OCI-LY3 (cell line): ENCODE measurements at regions not wholly inside any gene's neighbourhood (a gene's known extent, or its start where the extent isn't known, plus 50 kb on each side); places are given as distances from the start of the nearest gene placed in this dataset.
A peak's percentile ranks its signal among the peaks of the same experiment; 100 is the strongest.

ENCODE experiments used
- H2AFZ ChIP-seq: fragments of 200-600, 300-600 bp; shearing (Covaris generic); 2 replicates; pipeline ENCODE4 v1.6.0; 2014; ENCODE audit warnings: antibody characterized with exemption, low read depth, low read length
- H3K27ac ChIP-seq: fragments of 200-600, 300-600 bp; sonication (generic); 2 replicates; pipeline ENCODE4 v1.5.1; 2014; ENCODE audit warnings: mild to moderate bottlenecking, low read length, moderate library complexity, mixed read lengths
- H3K27me3 ChIP-seq: fragments of 200-600, 300-600 bp; sonication (generic); 2 replicates; pipeline ENCODE4 v1.6.1; 2014; ENCODE audit warnings: low read depth, low read length, mixed read lengths
- H3K36me3 ChIP-seq: fragments of 200-600, 300-600 bp; sonication (generic); replicated peaks from 2 replicates; pipeline ENCODE3; 2014; ENCODE audit warnings: low read depth, low read length, mixed read lengths
- H3K4me1 ChIP-seq: fragments of 300-600, 200-600 bp; sonication (generic); 2 replicates; pipeline ENCODE4 v1.6.1; 2014; ENCODE audit warnings: low read length, mixed read lengths
- H3K4me2 ChIP-seq: fragments of 200-600, 300-600 bp; sonication (generic); 2 replicates; pipeline ENCODE4 v1.6.1; 2014; ENCODE audit warnings: low read length, mixed read lengths
- H3K4me3 ChIP-seq: fragments of 300-600, 200-600 bp; sonication (generic); 2 replicates; pipeline ENCODE4 v1.5.1; 2014; ENCODE audit warnings: antibody characterized with exemption, mild to moderate bottlenecking, low read length, moderate library complexity
- H3K79me2 ChIP-seq: fragments of 300-600, 200-600 bp; shearing (Covaris generic); 2 replicates; pipeline ENCODE4 v1.6.1; 2014; ENCODE audit warnings: mild to moderate bottlenecking, low read length, mixed read lengths
- H3K9ac ChIP-seq: fragments of 300-600, 200-600 bp; shearing (Covaris generic); 2 replicates; pipeline ENCODE4 v1.6.0; 2014; ENCODE audit warnings: mild to moderate bottlenecking, low read length, moderate library complexity
- H3K9me3 ChIP-seq: fragments of 200-600, 300-600 bp; shearing (Covaris generic); 2 replicates; pipeline ENCODE4 v1.6.1; 2014; ENCODE audit warnings: low read length, mixed read lengths; ENCODE audit not compliant: insufficient read depth
- H4K20me1 ChIP-seq: fragments of 200-600, 300-600 bp; sonication (generic); 2 replicates; pipeline ENCODE4 v1.6.1; 2016; ENCODE audit warnings: low read length, mixed read lengths; ENCODE audit not compliant: insufficient read depth
- EZH2phosphoT487 ChIP-seq: fragments of 200-600 bp; shearing (Covaris generic); IDR thresholded peaks from 2 replicates; pipeline ENCODE4 v1.6.1; 2018; ENCODE audit warnings: antibody characterized with exemption, mixed run types, low read depth
- TF ChIP-seq, protein P1 (sequence below): fragments of 200-600, 300-600 bp; sonication (generic); IDR thresholded peaks from 2 replicates; pipeline ENCODE4 v1.5.1; 2014; ENCODE audit warnings: antibody characterized with exemption, low read length, low read depth

DNA sequence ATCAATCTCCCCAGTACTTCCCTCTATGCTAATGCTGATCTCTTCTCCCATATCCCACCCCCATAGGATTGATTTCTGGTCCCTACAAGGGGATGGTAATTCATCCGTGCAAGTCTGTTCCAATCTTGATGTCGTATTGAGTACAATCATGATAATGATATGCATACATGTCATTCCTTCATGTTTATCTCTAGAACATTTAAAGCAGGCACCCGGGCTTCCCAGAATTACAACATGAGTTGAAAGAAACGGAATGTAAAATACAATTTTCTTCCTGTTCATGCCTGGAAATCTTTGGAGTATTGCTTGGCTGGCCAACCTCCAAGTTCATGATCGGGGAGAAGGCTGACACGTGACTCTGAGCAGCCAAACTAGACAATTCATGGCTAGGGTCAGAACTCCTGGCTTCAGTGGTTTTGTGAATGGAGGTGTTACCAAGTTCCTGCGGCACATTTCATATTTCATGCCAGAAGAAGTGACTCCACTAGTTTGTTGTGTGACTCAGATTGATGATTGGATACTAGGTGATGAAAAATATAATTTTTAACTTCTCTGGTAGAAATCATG lies 66.6 kb downstream of the C9orf152 start:
- Histone ChIP-seq H3K79me2 (peaks cover 73% of the 10 kb centered on the region), H3K9ac (no peak overlapping the region), H3K27me3 (no peaks in the 10 kb centered on the region), H2AFZ (no peak overlapping the region), H3K4me1 (peaks cover 60% of the 10 kb centered on the region), H4K20me1 (peaks cover 30% of the 10 kb centered on the region), H3K36me3 (peaks cover 43% of the 10 kb centered on the region), H3K4me2 (no peak overlapping the region), H3K9me3 (no peaks in the 10 kb centered on the region), H3K4me3 (no peak overlapping the region), H3K27ac (no peak overlapping the region)
- TF ChIP-seq, protein P1, sequence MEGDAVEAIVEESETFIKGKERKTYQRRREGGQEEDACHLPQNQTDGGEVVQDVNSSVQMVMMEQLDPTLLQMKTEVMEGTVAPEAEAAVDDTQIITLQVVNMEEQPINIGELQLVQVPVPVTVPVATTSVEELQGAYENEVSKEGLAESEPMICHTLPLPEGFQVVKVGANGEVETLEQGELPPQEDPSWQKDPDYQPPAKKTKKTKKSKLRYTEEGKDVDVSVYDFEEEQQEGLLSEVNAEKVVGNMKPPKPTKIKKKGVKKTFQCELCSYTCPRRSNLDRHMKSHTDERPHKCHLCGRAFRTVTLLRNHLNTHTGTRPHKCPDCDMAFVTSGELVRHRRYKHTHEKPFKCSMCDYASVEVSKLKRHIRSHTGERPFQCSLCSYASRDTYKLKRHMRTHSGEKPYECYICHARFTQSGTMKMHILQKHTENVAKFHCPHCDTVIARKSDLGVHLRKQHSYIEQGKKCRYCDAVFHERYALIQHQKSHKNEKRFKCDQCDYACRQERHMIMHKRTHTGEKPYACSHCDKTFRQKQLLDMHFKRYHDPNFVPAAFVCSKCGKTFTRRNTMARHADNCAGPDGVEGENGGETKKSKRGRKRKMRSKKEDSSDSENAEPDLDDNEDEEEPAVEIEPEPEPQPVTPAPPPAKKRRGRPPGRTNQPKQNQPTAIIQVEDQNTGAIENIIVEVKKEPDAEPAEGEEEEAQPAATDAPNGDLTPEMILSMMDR, result no peak
- no peak for TF ChIP-seq EZH2phosphoT487

DNA sequence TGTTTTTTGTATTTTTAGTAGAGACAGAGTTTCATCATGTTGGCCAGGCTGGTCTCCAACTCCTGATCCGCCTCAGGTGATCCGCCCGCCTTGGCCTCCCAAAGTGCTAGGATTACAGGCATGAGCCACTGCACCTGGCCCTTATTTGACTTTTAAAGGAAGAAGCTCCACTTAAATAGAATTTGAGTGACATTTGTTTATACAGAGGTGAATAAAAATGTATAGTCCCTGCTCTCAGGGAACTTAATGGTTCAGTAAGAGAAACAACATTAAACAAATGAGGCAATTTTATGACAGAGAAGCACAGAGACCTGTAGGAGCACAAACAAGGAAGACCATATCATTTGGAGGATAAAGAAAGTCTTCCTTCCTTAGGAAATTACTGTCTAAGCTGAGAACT lies 65.7 kb downstream of the C9orf152 start:
- Histone ChIP-seq H3K9ac (peak overlapping the region; percentile 60; the same call in 1 of the 2 replicates), H2AFZ (no peak overlapping the region), H3K79me2 (peaks cover 80% of the 10 kb centered on the region), H3K27me3 (no peaks in the 10 kb centered on the region), H3K4me3 (peak overlapping the region; percentile 66; the same call in 1 of the 2 replicates), H3K9me3 (no peaks in the 10 kb centered on the region), H3K4me2 (peak overlapping the region; percentile 81), H3K27ac (peak overlapping the region; percentile 91), H4K20me1 (peaks cover 26% of the 10 kb centered on the region), H3K4me1 (peaks cover 63% of the 10 kb centered on the region), H3K36me3 (peaks cover 36% of the 10 kb centered on the region)
- TF ChIP-seq, protein P1, result no peak
- TF ChIP-seq EZH2phosphoT487, result no peak

- H2AFZ ChIP-seq, result no peak overlapping the region
- peak overlapping the region; percentile 66 for H3K4me3 ChIP-seq
- peaks cover 29% of the 10 kb centered on the region for H3K36me3 ChIP-seq
- H3K9ac ChIP-seq, result peak overlapping the region; percentile 60
- no peaks in the 10 kb centered on the region for H3K27me3 ChIP-seq
- peak overlapping the region; percentile 81 for H3K4me2 ChIP-seq
- peaks cover 82% of the 10 kb centered on the region for H3K79me2 ChIP-seq
- H3K27ac ChIP-seq, result peak overlapping the region; percentile 91
- H3K4me1 ChIP-seq, result peaks cover 63% of the 10 kb centered on the region
- peaks cover 22% of the 10 kb centered on the region for H4K20me1 ChIP-seq
- H3K9me3 ChIP-seq, result no peaks in the 10 kb centered on the region
- TF ChIP-seq, protein P1, result peak; percentile 61
- no peak for TF ChIP-seq EZH2phosphoT487
These were observed 65.0 kb downstream of the C9orf152 start for GRCh38 chr9:110142868-110143481.

GRCh38 chr9:110143485-110143884 lies 64.5 kb downstream of the C9orf152 start:
- H3K4me1 ChIP-seq, result peaks cover 63% of the 10 kb centered on the region
- H3K79me2 ChIP-seq, result peaks cover 82% of the 10 kb centered on the region
- H3K4me3 ChIP-seq, result peak overlapping the region; percentile 66
- peak overlapping the region; percentile 91 for H3K27ac ChIP-seq
- no peak overlapping the region for H2AFZ ChIP-seq
- TF ChIP-seq EZH2phosphoT487, result no peak
- TF ChIP-seq, protein P1, result no peak
- H3K36me3 ChIP-seq, result peaks cover 24% of the 10 kb centered on the region
- H3K4me2 ChIP-seq, result peak overlapping the region; percentile 81
- no peaks in the 10 kb centered on the region for H3K9me3 ChIP-seq
- H4K20me1 ChIP-seq, result peaks cover 17% of the 10 kb centered on the region
- peak overlapping the region; percentile 60 for H3K9ac ChIP-seq
- H3K27me3 ChIP-seq, result no peaks in the 10 kb centered on the region
